Ovary (tissue), 3 donors: ENCODE measurements at regions not wholly inside any gene's neighbourhood (a gene's known extent, or its start where the extent isn't known, plus 50 kb on each side); places are given as distances from the start of the nearest gene placed in this dataset.

Source experiments
- POLR2A ChIP-seq: fragments of 450-650 bp; IDR thresholded peaks from one replicate; pipeline ENCODE4 v1.6.1; 2017; ENCODE audit warnings: antibody characterized with exemption, mild to moderate bottlenecking, moderate library complexity
- TF ChIP-seq, protein P1 (sequence below), 3 donors: fragments of 450-650 bp in 2 of 3; fragments of 200-600 bp in 1 of 3; IDR thresholded peaks; one replicate each; pipeline versions ENCODE4 v1.5.1 to v1.8.0; 2016 to 2022; ENCODE audit warnings: antibody characterized with exemption in 3 of 3, mild to moderate bottlenecking in 1 of 3
- donor health status: DM: no; HTN: no; CAD: no.

- TF ChIP-seq, protein P1, sequence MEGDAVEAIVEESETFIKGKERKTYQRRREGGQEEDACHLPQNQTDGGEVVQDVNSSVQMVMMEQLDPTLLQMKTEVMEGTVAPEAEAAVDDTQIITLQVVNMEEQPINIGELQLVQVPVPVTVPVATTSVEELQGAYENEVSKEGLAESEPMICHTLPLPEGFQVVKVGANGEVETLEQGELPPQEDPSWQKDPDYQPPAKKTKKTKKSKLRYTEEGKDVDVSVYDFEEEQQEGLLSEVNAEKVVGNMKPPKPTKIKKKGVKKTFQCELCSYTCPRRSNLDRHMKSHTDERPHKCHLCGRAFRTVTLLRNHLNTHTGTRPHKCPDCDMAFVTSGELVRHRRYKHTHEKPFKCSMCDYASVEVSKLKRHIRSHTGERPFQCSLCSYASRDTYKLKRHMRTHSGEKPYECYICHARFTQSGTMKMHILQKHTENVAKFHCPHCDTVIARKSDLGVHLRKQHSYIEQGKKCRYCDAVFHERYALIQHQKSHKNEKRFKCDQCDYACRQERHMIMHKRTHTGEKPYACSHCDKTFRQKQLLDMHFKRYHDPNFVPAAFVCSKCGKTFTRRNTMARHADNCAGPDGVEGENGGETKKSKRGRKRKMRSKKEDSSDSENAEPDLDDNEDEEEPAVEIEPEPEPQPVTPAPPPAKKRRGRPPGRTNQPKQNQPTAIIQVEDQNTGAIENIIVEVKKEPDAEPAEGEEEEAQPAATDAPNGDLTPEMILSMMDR (IDR thresholded peaks at IDR 0.05): no peak
- no peak for TF ChIP-seq POLR2A
These were observed 81.9 kb upstream of the CTNNB1 start for GRCh38 chr3:41117398-41117870.
